ENCODE measurements at regions not wholly inside any gene's neighbourhood (a gene's known extent, or its start where the extent isn't known, plus 50 kb on each side); places are given as distances from the start of the nearest gene placed in this dataset.

- H3K4me3 ChIP-seq (ENCODE audit: low read length), result no peak overlapping the region
- DNase-seq (ENCODE audit: low read depth), result no peak
- no peak for TF ChIP-seq CTCF (conservative IDR thresholded peaks at IDR 0.05; ENCODE audit: low read depth, low read length)
Observed at GRCh38 chr2:58900246-58901027, 659.3 kb upstream of the FANCL start.

GRCh38 chr2:58899692-58900091 lies 658.6 kb upstream of the FANCL start:
- no peak overlapping the region for H3K4me3 ChIP-seq (ENCODE audit: low read length)
- TF ChIP-seq CTCF (conservative IDR thresholded peaks at IDR 0.05; ENCODE audit: low read depth, low read length), result no peak
- DNase-seq (ENCODE audit: low read depth), result no peak

GRCh38 chr2:58896638-58897037 lies 655.5 kb upstream of the FANCL start:
- TF ChIP-seq CTCF (conservative IDR thresholded peaks at IDR 0.05; ENCODE audit: low read depth, low read length), result no peak
- DNase-seq (ENCODE audit: low read depth), result no peak

GRCh38 chr2:58895857-58896256 lies 654.7 kb upstream of the FANCL start:
- no peak for DNase-seq (ENCODE audit: low read depth)
- no peak overlapping the region for H3K4me3 ChIP-seq (ENCODE audit: low read length)
- TF ChIP-seq CTCF (conservative IDR thresholded peaks at IDR 0.05; ENCODE audit: low read depth, low read length), result no peak

More at GRCh38 chr2:58896638-58897037, 655.5 kb upstream of the FANCL start:
- no peak overlapping the region for H3K4me3 ChIP-seq (ENCODE audit: low read length)

- no peak overlapping the region for H3K4me3 ChIP-seq (ENCODE audit: low read length)
- no peak for TF ChIP-seq CTCF (conservative IDR thresholded peaks at IDR 0.05; ENCODE audit: low read depth, low read length)
- no peak for DNase-seq (ENCODE audit: low read depth)
Observed at GRCh38 chr2:58893656-58894351, 652.7 kb upstream of the FANCL start.

GRCh38 chr2:58891828-58892377 lies 650.8 kb upstream of the FANCL start:
- no peak for DNase-seq (ENCODE audit: low read depth)
- TF ChIP-seq CTCF (conservative IDR thresholded peaks at IDR 0.05; ENCODE audit: low read depth, low read length), result no peak
- H3K4me3 ChIP-seq (ENCODE audit: low read length), result no peak overlapping the region

Data from retinal pigment epithelial cell (primary cell).